ENCODE measurements at regions not wholly inside any gene's neighbourhood (a gene's known extent, or its start where the extent isn't known, plus 50 kb on each side); places are given as distances from the start of the nearest gene placed in this dataset.

GRCh38 chr11:115572551-115572950 is 68.3 kb upstream of the CADM1 start:
- TF ChIP-seq, protein P1, sequence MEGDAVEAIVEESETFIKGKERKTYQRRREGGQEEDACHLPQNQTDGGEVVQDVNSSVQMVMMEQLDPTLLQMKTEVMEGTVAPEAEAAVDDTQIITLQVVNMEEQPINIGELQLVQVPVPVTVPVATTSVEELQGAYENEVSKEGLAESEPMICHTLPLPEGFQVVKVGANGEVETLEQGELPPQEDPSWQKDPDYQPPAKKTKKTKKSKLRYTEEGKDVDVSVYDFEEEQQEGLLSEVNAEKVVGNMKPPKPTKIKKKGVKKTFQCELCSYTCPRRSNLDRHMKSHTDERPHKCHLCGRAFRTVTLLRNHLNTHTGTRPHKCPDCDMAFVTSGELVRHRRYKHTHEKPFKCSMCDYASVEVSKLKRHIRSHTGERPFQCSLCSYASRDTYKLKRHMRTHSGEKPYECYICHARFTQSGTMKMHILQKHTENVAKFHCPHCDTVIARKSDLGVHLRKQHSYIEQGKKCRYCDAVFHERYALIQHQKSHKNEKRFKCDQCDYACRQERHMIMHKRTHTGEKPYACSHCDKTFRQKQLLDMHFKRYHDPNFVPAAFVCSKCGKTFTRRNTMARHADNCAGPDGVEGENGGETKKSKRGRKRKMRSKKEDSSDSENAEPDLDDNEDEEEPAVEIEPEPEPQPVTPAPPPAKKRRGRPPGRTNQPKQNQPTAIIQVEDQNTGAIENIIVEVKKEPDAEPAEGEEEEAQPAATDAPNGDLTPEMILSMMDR (IDR thresholded peaks at IDR 0.05): no peak
- TF ChIP-seq POLR2A (IDR thresholded peaks at IDR 0.05) (no peak), EP300 (IDR thresholded peaks at IDR 0.05) (no peak)

Data from suprapubic skin (tissue), 3 donors.